UCSD-AML1 (cell line): ENCODE measurements at regions not wholly inside any gene's neighbourhood (a gene's known extent, or its start where the extent isn't known, plus 50 kb on each side); places are given as distances from the start of the nearest gene placed in this dataset.

Experiments
- DNase-seq: peaks from one replicate; lab custom pipeline; 2025; ENCODE audit not compliant: unreplicated experiment; lab: John Stamatoyannopoulos, UW

DNA sequence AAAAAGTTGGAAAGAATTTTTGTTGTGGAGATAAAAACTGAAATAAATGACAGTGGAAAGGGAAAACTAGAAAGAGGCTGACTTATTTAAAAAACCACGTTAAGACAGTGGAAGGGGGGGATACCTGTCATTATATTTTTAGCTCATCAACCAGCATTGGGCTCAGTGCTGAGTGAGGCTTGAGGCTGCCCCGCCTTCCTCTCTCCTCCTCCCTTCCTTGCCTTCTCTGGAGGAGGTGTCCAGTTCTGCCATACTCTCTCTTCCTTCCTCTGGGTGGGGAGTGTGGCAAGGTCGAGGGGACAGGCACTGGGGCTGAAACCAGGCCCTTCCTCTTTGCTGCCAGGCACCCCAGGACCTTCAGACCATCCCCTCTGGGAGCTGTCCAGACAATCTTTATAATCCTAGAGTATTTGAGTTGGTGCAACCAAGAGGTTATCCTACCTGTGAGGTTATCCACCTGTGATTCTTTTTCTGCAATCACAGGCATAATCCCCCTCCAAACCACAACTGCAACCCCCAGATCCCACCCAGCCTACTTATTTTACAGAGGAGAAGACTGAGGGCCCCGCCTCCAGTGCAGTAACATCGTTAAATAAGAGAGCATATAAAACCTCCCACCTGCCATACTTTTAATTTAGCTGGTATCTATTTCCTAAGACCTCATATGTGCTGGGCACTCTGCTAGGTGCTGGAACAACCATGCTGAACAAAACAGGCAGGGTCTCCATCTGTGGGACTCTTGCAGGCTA, 578.5 kb downstream of the BUD13 start:
- DNase-seq: no peak

DNA sequence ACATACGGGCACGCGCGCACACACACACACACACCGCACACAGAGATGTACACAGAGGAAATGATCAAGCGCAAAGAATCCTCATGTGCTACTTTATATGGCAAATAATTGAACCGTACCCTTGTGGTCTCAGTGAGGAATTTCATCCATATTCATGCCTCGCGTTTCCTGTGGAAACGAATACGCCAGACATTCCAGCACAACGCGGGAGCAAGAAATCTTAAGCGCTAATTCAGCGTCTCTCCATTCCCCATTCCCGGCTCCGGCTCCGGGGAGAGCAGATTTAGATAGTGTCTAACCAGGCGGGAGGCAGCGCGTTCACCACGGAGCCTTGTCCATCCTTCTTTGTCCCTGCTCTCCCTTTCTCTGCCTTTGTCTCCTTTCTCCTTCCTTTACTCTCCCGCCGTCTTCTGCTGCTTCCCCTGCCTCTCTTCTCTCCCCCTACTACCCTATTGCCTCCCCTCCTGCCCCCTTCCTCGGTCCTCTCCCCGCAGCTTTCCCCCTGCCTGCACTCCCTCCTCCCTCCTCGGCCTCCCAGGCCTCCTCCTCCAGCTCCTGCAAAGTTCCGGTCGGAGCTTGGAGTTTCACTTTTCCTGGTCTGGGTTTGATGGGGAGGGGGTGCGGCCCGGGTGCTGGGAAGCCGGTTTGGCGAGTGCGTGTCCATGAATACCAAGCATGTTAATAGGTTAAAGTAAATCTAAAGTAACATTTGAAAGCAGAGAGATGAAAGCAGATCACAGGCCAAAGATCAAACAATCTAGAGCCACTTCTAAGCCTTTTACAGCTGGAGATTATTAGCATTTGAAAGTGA, 579.3 kb downstream of the BUD13 start:
- no peak for DNase-seq

DNA sequence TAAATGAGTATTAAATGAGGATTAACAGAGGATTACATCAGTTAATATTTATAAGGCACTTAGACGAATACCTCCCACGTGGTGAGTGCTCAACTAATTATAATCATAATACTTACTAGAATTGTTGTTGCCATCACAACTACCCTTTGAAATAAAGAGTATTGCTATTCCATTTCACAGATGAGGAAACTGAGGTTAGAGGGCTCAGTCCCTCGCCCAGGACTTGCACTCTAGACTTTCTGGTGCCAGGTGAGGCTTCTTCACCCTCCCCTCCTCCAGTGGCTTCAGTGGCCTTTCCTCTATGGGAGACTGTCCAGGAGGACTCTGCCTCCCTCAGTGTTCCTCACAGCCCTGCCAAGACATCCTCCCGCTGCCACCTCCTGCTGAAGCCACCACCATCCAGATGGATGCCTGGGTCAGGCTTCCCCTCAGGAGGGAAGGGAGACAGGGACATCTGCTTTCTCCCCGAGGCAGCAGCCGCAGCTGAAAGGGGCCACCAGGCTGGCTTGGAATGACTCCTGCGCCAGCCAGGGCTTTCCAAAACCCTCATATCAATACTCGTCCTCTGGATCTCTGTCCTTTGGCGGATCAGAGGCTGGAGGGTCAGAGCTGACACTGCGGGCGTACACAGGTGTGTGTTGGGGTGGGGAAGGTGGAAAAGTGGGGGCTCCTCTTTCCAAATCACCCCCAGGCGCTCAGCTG, 580.1 kb downstream of the BUD13 start:
- DNase-seq: no peak

DNA sequence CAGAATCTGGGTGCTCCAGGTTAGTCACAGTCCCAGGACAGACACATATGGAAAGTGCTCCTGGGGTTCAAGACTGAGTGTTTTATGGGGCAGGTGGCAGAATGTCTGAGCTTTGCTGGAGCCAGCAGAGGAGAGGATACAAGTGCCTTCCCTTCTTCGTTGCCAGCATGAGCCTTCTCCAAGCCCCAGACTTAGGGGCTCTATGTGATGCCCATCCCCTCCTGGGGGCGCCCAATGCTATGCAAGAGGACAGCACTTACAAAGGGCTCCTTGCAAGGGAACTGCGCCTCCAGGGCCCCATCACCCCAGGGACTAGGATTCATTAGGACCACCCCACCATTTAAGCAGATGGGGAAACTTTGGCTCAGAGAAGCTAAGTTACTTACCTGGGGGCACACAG, 581.9 kb downstream of the BUD13 start:
- no peak for DNase-seq

DNA sequence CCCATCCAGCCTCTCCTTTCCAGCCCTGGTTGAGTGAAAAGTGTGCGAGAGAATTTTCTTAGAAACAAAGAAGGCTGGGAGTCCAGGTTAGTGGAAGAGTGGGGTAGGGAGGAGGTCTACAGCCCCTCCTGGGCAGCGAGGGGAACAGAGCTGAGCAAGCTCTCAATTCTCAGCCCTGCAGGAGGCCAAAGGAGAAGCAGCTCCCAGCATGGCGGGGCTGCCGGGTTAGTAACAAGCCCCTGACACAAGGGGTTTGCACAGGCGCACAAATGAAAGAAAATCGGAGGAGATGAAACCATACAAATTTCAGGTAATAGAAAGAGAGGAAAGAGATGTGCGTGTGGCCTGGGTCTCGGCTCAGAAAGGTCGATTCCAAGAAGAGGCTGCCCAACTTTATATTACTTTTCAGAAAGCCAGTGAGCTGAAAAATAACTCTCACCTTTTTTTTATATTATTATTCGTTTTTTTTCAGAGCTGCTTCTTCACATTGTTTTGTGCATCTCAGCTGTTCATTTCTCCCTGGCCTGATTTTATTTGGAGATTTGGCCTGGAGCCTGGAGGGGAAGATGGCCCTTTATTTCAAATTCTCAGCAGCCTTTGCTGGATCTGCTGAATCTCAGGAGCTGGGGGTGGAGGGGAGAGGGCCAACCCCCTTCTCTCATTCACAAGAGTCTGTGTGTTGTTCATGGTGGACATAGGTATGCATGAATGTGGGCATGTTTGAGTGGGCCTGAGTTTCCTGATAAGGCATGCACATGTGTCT, 583.2 kb downstream of the BUD13 start:
- no peak for DNase-seq

DNA sequence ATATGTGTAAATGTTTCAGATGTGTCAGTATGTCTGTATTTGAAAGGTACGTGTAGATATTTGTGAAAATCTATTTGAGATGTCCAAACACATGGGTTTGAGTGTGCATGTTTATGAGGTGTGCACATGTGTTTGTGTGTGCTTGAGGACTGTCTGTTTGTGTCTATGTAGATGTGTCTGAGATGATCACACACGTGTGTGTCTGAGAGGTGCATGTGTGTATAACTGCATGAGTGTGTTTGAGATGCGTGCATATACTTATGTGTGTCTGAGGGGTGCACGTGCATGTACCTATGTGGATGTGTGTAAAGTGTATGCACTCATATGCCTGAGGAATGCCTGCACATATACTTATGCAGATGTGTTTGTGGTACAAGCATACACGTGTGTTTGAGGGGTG, 584.4 kb downstream of the BUD13 start:
- DNase-seq: no peak

DNA sequence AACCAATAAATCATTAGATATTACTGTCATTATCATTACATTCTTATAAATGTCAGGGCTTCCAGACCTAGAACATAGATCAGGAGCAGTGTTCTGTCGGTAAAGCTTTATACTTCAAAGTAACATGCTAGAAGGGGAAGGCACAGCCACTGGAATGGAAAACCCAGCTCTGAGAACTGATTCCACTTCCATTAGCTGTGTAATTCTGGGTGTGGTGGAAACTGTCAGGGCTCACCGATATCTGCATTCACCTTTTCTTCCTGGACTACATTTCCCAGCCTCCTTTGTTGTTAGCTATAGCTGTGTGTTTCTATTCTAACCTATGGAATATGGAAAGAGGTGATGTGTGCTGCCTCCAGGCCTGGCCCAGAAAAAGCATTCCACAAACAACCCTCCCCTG, 585.8 kb downstream of the BUD13 start:
- DNase-seq: no peak

DNA sequence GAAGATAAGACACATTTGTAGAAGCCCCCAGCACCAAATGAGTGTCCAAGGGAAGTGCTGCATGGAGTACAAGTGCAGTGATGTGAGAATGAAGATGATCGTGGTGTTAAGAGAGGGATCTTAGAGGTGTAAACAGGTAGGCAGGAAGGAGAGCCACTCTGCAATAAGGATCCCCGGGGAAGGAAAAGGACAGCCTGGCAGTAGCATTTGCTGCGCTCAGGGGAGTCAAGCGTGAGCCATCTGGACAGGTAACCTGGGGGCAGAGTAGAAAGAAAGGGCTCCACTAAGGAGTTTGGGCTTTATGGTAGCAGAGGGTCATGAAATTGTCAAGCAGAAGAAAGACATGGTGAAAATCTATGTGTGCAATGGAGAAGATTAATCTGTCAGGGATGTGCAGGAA, 587.2 kb downstream of the BUD13 start:
- DNase-seq: no peak

DNA sequence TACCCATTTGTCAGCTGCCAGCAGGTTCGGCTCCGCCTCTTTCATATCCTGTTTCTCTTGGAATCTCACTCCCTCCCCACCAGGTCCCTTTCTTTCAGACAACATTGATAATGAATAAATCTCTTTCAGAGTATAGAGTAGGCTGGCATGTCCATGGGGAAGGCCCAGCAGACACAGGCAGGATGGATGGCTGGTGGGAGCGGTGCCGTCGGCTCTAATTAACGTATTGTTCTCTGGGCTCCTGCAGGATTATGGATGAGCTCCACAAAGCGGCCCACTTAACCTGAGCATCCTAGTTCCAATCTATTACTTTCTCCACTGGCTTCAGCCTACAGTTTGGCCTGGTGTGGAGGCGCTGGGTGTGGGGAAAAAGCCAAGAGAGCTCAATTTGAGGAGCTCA, 588.0 kb downstream of the BUD13 start:
- no peak for DNase-seq

DNA sequence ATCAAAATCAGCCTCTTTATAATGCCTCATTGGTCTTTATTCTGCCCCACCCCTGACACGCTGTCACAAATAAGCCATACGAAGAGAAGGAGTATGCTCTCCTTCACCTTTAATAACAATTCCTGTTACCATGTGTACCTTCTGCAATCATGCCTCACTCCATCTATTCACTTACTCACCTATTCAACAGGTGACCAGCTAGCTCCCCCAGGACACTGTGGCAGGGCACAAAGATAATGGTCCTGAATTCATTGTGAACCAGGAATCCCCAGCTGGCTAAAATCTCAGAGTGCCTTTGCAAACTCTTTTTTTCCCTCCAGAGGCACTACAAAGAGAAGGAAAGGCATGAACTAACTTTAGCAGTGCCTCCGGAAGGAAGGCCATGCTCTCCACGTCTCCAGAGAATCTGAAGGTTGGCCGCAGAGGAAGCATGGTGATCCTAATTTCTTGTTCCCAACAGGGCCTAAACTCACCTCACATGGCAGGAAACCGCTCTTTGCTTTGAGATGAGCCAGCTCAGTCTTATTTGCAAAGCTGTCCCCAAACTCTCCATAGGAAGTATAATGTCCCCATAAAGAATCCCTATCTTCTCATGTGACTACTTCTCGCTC, 590.3 kb downstream of the BUD13 start:
- no peak for DNase-seq

DNA sequence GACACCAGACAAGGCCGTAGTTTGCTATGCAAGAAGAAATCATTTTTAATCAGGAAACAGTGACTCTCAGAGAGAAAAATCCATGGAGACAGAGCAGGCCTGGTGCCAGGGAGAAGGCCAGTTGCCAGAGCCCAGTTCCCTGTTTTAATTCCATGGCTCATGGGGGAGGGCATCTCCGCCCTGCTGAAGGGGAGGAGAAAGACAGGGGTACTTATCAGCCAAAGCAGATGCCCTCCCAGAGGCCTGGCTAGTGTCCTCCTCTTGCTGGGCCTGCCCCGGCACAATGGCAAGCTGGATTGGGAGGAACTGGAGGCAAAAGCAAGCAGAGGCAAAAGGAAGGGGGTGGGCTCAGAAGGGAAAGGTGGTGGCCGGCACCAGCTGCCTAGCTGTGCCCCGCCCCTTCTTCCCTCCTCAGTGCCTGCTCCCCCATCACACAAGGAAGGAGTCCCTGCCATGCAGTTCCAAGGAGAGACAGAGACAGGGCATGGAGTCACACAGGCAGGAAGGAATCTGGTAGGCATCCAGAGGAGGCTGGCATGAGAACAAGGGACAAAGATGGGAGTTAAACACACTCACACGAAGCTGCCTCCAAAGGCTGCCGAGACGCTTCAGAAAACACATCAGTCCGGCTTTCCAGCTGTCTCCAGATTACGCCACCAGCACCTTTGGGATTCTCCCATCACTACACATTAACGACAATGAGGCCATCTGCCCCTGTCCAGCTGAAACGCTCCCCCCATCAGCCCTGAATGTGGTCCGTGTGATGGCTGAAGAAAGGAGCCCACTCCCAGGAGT, 591.8 kb downstream of the BUD13 start:
- no peak for DNase-seq

DNA sequence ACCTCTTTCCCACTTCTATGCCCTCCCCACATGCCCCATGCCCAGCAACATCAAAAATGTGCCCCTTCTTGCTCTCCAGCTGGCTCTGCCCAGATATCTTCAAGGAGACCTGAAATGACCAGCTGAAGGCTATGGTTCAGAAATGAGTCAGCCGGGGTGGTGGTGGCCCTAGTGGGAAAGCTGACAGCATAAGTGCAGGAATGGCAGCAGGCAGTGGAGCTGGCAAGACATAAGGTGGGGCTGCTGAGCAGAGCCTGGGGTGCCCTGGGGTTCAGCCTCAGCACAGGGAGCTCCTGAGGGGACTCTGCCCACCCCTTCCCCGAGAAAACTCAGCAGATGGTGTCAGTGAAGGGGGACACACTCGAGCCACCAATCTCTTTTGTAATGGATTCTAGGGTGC, 593.4 kb downstream of the BUD13 start:
- DNase-seq: no peak

DNA sequence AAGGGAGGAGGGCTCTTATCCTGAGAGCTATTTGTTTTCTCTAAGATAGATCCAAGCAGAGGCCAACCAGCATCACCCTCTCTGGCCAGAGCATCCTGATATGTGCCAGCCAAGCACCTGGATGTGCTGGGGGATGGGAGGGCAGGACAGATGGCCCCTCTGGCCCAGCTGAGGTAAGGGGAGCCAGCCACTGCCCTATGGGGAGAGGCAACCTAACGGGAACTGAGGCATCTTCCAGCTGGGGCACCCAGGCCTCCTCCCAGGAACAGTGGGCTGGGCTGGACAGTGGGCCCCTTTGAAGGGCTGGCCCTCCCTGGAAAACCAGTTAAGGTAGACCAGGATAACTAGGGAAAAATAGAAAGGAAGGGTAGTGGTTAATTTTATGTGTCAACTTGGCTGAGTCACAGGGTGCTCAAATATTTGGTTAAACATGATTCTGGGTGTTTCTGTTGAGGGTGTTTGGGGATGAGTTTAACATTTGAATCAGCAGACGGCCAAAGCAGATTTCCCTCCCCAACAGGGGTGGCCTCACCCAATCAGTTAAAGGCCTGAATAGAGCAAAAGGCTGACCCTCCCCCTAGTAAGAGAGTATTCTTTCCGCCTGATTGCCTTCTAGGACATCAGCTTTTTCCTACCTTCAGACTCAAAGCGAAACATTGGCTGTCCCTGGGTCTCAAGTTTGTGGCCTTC, 595.1 kb downstream of the BUD13 start:
- DNase-seq: no peak

DNA sequence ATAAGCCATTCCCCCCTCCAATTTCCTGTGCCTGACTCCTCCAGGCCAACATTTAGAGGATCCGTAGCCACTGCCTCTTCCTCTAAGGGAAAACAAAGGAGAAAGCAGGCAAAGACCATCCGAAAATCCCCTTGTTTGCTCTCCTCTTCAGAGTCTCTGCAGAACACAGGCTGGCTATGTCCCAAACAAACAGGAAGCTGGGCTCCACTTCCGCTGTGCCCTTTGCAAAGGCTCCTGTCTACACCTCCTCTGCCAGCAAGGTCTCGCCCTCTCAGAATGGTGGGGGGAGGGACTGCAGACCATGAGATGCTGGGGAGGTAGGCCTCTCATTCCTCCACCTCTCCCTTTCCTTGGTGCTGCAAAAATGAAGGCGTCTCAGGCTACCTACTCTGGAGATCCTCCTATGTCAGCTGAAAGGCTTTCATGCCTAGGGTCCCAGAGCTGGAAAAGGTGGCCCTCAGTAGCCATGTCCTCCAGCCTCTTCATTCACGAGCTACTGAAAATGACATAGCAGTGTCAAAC, 596.2 kb downstream of the BUD13 start:
- no peak for DNase-seq

DNA sequence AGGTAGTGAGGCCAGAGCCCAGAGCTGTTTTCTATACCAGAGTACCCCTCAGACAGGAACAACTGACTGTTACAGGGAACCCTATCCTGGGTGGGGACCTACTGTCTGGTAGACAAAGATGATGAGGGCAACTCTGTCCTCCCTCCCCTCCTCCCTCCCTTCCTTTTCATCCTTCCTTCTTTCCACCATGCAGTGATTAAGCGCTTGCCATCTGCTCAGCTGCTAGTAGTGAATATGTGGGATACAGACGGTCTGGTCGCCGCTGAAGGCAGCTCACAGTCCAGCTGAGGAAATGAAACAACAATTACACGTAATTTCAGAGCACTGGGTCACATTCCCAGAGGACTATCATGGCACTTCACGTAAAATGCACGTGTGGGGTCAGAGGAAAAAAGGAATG, 597.1 kb downstream of the BUD13 start:
- no peak for DNase-seq

DNA sequence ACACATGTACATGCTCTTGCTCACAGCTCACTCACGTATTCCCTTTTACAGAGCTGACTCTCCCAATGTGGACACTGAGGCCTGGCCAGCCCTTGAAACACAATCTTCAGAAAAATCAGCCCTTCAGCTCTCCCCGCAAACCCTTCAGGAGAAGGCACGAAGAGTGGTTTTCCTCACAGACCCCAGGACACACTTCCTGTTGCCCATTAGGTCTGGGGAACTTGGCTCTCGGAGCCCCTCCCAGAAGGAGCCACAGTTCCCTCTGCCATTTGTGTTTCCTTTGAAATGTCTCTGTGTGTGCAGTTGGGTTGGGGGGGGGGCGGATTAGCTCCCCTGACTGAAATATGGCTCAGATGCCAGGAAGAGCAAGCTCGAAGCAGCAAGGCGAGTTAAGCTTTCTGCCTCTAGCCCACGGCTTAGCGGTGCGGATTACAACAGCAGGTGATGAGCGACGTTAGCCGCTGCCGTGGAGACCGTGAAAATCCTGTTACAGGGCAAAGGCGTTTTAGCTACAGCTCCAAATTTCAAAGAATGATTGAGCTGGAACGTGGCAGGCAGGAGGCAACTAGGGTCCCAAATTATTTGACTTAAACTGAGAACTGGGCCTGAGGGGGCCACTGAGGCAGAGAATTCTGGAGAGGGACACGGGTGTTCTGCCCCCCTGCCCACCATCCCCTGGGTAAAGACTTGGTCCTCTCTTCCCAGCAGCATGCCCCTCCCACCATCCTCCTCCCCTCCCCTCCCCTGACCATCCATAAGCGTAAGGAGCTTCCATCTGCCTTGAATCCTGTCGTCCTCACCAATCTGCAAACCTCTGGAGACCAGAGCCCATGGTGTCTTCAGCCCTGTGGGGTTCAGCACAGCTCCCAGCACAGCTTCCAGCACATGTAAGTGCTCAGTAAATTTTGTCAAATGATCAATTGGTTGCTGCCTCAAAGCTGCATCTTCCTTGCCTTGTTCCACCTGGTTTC, 598.6 kb downstream of the BUD13 start:
- DNase-seq: no peak

DNA sequence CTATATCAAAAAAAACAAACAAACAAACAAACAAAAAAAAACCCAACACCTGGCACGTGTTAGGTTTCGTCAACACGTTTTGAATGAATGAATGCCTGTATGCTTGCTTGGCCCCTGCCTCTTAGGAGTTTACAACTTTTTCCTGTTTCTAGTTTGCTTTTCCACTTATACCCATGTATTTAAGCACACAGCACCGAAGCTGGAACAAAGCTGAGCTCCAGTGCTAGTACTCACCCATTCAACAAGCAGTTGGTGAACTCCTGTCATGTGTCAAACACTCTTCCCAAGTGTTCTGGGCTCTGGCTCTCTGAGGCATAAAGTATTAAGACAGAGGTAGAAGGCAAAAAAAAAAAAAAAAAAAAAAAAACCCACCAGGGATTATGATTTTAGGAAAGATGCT, 599.3 kb downstream of the BUD13 start:
- DNase-seq: no peak

DNA sequence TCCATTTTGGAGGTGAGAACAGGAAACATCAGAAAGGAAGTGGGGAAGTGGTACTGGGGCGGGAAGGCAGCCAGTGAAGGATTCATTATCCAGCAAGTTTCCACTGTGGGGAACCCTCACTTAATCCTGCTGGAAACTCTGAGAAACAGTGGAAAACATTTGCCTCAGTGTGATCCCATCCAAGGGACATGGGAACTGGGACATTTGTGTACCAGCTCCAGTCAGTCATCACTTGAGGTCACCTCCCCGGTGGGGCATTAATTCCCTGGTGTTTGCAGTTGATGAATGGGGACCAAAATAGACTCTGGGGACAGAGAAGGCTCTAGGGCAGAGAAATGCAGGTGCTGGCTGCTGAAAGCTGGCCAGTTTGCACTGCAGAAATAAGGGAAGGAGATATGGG, 599.9 kb downstream of the BUD13 start:
- no peak for DNase-seq
